NCI-H2227 treated with DMSO at 0.1 percent for 48 hours (cell line): ENCODE measurements at regions not wholly inside any gene's neighbourhood (a gene's known extent, or its start where the extent isn't known, plus 50 kb on each side); places are given as distances from the start of the nearest gene placed in this dataset.
"Not testable (repeated sequence)": the region's sequence is repeated elsewhere in the genome, so short reads cannot be mapped to it uniquely, and the experiment has no call there.

Source experiments
- DNase-seq: peaks from one replicate; lab custom pipeline; 2025; lab: John Stamatoyannopoulos, UW

GRCh38 chrX:45584717-45585116 lies 384.0 kb upstream of the DIPK2B start:
- no peak for DNase-seq

- no peak for DNase-seq
Measured at GRCh38 chrX:45577361-45577760, 376.7 kb upstream of the DIPK2B start.

GRCh38 chrX:45571453-45571852 lies 370.8 kb upstream of the DIPK2B start:
- no peak for DNase-seq

- DNase-seq, result no peak
Measured at GRCh38 chrX:45566456-45566855, 365.8 kb upstream of the DIPK2B start.

GRCh38 chrX:45557387-45557786 lies 356.7 kb upstream of the DIPK2B start:
- DNase-seq, result no peak

GRCh38 chrX:45554736-45555135 lies 354.1 kb upstream of the DIPK2B start:
- DNase-seq, result no peak

- no peak for DNase-seq
Measured at GRCh38 chrX:45553417-45553816, 352.7 kb upstream of the DIPK2B start.

- not testable (repeated sequence) for DNase-seq
Measured at GRCh38 chrX:45546697-45547096, 346.0 kb upstream of the DIPK2B start.

- no peak for DNase-seq
Measured at GRCh38 chrX:45540181-45540580, 339.5 kb upstream of the DIPK2B start.

GRCh38 chrX:45537936-45538335 lies 337.3 kb upstream of the DIPK2B start:
- no peak for DNase-seq

GRCh38 chrX:45527834-45528233 lies 327.2 kb upstream of the DIPK2B start:
- no peak for DNase-seq

- no peak for DNase-seq
Measured at GRCh38 chrX:45524805-45525204, 324.1 kb upstream of the DIPK2B start.

- no peak for DNase-seq
Measured at GRCh38 chrX:45524296-45524695, 323.6 kb upstream of the DIPK2B start.

GRCh38 chrX:45518552-45518951 lies 317.9 kb upstream of the DIPK2B start:
- no peak for DNase-seq

GRCh38 chrX:45517090-45517973 lies 316.7 kb upstream of the DIPK2B start:
- no peak for DNase-seq

- no peak for DNase-seq
Measured at GRCh38 chrX:45515262-45516215, 314.9 kb upstream of the DIPK2B start.

GRCh38 chrX:45513042-45513441 lies 312.4 kb upstream of the DIPK2B start:
- DNase-seq, result no peak

GRCh38 chrX:45508454-45508853 lies 307.8 kb upstream of the DIPK2B start:
- DNase-seq, result no peak

- DNase-seq, result no peak
Measured at GRCh38 chrX:45506149-45506730, 305.6 kb upstream of the DIPK2B start.

- DNase-seq, result no peak
Measured at GRCh38 chrX:45505214-45505613, 304.5 kb upstream of the DIPK2B start.

GRCh38 chrX:45503787-45504362 lies 303.2 kb upstream of the DIPK2B start:
- DNase-seq, result not testable (repeated sequence)

GRCh38 chrX:45502396-45502795 lies 301.7 kb upstream of the DIPK2B start:
- no peak for DNase-seq
